IPS-NIHi7 (cell line): ENCODE measurements at regions not wholly inside any gene's neighbourhood (a gene's known extent, or its start where the extent isn't known, plus 50 kb on each side); places are given as distances from the start of the nearest gene placed in this dataset.

ENCODE experiments used
- DNase-seq: peaks from one replicate; pipeline ENCODE4 v3.0.0; 2012; ENCODE audit warnings: mixed read lengths; ENCODE audit errors: extremely low spot score

DNA sequence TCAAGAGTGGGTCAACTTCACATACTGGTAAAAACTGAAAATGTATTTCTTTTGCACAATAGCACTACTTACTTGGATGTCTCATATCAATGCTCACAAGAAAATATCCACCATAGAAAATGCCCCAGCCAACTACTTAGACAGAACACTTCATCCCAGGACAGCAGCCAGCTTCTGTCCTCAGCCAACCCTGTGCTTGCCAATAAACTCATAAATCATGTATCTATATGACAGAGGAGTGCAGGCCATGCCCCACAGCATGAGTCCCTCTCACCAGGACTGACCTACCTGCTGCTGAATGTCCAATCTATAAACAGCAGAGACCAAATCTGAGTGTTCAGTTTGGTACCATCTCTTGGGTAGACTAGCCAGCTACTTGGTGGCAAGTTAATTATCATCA, 179.3 kb downstream of the OMA1 start:
- no peak for DNase-seq

DNA sequence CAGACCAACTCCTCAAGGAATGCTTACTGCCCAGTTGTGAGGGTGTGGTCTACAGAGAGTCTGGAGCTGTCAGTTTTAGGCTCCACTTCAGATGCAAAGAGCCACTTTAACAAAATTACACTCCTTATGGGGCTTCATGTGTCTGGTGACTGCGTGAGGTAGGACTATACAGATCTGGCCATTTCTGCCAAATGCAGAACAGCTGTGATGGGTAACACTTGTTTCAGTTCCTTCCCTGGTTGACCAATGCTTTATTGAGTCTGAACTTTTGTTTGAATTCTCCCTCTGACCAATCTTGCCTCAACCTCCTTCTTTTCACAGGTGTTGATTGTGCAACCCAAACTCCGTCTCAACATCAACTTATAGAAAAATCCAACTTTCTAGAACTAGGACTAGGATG, 181.2 kb downstream of the OMA1 start:
- no peak for DNase-seq

DNA sequence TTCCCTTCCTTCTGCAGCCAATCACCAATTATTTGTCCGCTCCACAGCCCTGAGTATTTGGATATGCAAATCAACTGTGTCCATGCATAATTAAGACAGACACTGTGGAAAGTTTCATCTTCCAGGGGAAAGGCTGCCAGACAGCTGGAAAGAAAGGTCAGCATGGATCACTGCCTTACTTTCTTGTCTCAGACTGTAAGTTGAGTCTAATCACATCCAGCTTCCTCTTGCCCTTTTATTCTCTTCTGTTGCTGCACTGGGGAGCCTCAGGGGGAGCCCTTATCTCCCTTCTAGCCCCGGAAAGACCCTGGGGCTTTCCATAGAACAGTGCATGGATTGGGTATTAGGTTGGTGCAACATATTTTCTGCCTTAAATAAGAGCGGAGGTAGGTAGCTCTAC, 182.9 kb downstream of the OMA1 start:
- DNase-seq = no peak

DNA sequence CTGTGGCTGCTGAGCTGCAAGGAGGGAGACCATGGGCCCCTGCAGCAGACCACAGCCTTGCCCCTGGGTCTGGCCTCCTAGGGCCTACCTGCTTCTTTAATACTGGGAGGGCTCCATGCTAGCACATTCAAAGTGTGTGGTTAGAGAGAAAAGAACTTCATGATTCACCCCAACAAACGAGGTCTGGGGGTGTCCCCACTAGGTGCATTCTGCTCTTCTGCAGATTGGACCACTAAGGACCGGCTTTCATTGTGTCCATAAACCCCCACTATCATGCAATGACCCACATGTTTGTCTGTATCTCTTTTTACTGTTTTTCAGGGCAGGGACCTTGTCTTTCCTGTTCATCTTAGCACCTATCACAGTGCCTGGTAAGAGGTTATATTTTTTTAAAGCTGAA, 185.4 kb downstream of the OMA1 start:
- no peak for DNase-seq

DNA sequence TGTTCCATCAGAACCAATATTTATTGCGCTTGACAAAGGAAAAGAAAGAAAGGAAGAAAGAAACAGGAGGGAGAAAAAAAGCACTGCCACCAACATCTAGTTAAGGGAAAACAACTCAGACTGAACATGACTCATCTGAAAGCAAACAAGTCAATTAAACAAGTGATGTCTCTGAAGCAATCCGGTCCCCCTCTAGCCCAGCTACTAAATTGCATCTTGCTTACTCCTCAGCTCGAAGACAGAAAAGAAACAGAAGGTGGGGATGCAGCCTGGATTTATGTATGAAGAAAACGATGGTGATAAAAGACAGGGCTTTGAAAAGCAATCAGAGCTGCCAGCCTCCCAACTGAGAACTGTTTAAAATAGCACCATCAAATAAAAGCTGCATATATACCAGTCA, 188.2 kb downstream of the OMA1 start:
- DNase-seq = peak; percentile 23

DNA sequence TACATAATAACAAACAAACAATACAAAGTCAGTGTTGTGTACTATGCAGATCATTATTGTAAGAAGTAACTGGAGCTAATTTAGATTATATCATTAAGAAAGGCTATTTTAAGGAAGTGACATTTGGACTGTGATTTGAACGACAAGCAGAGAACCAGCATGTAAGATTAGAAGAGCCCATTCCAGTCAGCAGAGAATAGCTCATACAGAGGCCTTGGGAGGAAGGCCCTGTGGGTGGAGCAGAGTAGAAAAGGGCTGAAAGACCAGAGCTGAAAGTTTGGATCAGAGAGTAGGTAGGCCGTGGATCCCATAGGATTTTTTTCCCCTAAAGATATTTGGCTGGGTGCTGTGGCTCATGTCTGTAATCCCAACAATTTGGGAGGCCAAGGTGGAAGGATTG, 190.1 kb downstream of the OMA1 start:
- DNase-seq = no peak

DNA sequence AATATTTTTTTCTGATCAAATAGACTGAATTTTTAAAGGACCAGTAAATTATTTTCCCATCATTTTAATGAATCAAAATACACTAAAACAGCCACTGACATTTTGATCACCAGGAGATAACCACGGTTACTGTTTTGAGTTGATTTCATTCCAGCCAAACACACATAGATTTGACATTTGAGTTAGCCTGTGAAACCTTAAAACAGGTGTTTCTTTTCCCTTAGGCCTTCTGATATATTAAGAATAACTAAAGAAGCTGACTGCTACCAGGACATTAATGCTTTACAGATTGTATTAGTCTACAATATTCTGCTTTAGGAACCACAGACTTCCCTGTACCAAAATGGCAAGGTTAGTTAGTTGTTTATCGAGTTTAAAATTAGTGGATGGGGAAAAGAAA, 193.4 kb downstream of the OMA1 start:
- DNase-seq = no peak

DNA sequence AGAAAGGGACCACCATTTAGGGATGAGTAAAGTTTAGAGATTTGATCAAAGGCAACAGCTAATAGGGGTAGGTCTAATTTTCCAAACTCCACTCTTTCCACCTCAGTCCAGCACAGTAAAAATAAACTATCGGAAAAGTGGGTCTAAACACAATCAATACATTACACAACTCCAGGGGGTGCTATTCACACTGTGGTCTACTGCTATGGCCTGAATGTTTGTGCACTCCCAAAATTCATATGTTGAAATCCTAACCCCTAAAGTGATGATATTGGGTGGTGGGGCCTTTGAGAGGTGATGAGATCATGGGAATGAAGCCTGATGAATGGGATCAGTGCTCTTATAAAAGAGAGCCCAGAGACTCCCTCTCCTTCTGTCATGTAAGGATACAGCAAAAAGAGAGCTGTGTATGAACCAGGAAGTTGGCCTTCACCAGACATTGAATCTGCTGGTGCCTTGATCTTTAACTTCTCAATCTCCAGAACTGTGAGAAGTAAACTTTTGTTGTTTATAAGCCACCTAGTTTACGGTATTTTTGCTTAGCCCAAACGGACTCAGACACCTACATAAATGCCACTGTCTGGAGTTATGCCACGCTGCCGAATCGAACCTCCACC, 193.9 kb downstream of the OMA1 start:
- no peak for DNase-seq

DNA sequence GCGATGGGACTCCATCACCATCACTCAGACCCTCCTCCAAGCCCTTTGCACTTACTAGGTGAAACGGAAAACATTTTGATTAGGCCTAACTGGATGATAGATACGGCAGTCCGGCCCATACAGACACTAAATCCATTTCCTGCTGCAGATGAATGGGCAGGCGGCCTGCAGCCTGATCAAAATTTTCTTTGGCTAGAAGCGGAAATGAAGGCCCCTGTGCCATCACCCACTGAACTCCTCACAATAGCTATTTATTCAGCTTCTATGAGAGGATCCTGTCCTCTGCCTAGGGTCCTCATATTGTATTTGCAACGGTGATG, 200.5 kb downstream of the OMA1 start:
- DNase-seq = no peak

DNA sequence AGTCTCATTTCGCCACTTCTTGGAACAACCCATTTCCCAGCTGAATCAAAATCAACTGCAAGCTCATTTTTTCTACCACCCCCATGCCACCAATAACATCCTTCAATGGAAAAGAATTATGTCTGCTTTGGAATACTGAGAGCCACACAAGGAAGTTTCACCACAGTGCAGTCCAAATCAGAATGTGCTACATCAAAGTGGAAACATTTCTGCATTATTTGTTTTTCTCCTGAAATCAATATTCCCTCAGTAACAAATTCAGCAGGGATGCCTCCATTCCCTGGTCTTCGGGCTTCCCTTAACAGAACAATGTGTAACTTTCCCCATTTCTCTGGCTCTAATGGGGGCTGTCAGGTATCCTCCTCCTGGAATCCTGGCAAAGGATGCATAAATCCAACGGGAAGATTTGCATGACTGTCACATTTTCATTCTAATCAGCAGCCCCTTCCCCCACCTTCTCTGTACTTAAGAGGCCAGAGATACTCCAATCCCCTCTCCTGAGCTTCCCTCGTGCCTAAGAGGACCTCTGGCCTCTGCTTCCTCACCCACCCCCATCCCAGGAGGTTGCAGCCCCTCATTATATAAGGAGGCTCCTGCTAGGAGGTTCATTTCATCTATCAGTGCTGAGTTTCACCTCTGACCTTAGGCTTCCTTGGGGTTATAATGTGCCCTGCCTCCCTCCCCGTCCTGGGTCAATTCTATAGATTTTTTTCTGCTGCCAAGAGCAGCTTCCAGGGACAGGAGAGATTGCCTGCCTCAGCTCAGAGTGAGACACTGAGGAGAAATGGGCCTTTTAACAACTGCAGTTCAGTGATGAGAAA, 201.1 kb downstream of the OMA1 start:
- no peak for DNase-seq

DNA sequence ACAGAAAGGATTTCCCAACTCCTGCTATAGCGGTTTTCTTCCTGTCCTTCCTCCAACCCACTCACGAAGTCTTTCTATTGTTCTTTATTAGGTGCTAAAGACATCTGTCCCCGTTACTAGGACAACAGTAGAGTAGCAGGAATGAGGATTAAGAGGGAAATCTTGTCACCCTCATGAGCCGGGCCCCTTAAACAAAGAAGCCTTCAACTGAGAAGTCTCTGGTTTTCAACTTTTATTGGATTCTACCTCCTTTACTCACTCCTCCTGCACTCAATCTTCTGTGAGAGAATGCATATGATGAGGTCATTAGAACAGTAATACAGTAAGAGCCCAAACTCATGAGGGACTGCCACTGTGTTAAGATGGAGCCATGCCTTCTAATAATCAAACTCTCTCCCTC, 206.3 kb downstream of the OMA1 start:
- DNase-seq = no peak

DNA sequence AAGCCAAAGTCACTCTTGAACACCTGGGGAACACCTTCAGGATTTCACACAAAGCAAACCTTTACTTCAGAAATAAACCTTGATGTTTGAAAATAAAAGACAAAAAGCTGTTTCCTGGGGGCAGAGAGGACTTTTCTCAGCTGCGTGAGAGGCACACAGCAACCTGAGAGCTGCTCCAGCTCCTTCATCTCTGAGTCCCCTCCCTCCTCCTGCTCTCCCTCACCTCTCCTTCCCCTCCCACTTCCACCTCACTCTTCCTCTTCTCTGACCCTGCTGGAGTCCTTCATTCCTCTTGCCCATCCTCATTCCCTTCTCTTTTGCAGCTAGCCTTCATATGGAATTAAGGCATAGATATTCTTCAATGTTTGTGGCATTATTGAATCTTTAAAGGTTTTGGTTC, 208.4 kb downstream of the OMA1 start:
- peak; percentile 23 for DNase-seq

DNA sequence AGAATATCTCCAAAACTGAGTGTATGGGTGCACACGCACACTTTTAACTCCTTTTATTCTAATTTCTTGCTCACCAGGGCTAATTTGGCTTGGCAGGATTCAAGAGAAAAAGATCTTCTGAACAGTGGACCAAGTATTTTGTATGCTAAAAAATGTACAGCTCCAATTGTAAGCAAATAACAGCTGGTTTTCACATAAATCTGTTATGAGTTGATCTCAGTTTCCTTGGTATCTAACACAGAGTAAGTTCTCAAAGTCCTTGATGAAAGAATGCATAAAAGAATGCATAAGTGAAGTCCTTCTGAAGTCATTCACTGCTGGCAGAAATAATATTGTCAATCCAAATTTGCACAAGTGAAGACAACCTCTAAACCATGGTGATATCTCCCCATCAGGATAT, 213.0 kb downstream of the OMA1 start:
- DNase-seq = no peak

DNA sequence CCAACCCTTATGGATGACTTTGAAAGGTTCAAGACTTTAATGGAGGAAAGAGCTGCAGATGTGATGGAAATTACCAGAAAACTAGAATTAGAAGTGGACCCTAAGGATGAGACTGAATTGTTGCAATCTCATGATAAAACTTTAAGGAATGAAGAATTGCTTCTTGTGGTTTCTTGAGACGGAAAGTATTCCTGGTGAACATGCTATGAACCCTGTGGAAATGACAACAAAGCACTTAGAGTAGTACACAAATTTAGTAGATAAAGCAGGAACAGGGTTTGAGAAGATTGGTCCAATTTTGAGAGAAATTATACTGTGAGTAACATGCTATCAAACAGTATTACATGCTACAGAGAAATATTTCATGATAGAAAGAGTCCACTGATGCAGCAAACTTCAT, 215.4 kb downstream of the OMA1 start:
- no peak for DNase-seq

DNA sequence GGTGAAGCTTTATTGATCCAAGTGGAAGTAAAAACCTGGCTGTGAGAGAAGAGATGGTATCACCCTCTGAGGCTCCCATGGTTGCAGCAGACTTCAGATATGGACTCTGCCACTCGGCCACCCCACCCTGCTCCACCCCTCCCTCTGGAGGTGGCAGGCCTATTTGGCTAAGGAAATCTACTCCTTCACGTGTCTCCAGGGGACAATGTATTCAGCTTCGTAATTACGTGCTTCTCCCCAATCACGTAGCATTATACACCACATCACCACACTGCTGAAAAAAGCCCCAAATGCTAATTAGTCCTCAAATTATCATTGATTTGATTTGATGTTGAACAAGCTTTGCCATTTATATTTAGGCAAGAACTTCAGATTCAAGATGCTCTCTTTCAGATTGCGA, 220.7 kb downstream of the OMA1 start:
- DNase-seq = peak; percentile 35

DNA sequence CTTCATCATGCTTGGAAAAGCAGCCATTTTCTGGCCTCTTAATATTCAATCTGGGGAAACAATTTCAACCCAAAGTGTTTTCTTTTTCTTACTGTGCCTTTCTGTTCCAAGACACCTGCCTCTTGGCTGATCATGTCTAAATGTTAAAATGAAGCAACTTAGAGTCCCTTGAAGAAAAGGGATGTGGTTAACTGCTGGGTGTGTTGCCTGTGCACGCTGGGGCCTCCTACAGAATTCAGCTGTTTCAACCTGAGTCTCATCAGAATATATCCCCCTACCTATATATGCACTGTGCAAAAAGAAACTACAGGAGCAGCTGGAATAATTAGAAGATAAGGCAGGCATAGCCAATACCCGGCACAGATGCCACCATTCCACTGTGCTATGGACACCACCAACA, 222.0 kb downstream of the OMA1 start:
- no peak for DNase-seq

DNA sequence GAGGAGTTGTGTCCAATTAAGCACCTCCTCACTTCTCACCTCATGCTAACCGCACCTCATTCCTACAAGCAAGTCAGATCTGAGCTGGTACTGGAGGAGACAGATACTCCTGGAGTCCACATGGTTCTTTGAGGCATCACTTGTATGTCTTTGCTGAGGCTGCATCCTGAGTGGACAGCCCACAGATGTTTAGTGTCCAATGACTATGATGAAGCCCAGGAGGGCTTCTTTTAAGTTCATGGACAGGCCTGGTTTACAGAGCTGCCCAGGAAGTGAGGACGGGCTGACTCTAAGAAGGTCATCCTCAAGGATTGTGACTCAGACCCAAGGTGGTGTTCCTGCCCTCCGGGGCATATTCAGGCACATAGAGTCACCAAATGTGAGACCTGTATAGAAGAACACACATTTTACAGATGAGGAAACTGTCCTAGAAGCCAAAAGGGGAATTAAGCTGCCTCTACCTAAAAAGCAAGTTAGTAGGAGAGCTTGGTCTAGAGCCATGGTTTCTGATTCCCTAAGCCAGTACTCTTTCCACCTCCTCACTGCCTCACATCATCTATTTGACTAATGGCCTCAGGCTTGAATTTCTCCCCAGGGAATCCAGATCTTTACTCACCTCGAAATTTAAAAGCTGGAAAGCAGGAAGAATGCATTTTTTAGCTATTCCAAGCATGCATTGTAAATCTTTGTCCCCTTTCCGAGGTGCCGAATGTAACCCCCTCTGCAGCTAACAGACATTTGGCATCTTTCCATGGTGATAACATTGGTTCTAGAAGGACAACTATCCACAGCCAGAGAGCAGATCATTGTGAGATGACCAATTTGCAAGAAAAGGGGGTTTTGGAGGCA, 228.1 kb downstream of the OMA1 start:
- DNase-seq = no peak

DNA sequence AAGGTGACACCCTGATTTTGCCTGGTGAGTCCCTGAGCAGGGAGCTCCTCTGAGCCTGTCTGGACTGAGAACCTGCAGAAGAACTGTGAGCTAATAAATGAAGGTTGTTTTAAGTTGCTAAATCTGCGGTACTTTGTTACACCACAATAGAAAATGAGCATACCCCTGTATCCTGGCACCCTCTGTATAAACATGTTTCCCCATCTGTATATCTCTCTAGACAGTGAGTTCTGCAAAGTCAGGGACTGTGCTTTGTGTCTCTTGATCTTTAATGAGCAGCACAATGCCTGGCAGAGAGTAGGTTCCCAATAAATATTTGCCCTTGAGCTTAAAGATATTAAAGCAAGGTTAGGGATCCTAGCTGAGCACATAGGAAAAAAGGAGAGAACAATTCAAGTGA, 228.8 kb downstream of the OMA1 start:
- DNase-seq = no peak

DNA sequence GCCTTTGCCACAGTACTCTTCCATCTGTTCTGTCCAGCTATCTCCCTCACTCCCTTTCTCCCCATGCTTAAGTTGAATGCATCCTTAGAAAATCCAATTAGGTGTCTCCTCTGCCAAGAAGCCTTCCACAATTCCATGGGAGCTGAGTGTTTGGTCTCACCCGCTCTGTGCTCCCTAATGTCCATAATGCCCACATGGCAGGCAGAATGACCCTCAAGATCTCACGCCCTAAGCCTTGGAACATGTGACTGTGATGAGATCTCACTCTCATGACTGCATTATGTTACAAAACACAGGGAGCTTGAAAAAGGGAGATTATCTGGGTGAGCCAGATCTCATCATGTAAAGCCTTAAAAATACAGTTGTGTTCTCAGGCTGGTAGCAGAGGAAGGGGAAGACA, 229.4 kb downstream of the OMA1 start:
- DNase-seq = no peak

DNA sequence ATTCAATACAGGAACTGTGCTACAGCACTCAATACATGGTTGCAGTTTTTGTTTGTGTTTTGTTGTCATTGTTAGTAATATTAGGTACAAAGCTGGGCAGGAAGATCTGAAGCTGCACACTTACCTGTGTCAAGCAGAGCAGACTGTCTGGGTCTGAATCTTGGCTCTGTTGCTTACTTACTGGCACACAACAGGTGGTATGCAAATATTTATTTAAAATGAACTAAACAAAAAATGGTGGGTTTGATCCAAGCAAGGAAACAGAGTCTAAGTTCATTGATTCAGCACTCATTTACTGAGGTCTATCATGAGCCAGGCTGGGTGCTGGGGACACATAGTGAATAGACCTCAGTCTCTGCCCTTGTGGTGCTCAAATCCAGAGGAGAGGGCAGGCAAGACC, 230.4 kb downstream of the OMA1 start:
- DNase-seq = no peak

DNA sequence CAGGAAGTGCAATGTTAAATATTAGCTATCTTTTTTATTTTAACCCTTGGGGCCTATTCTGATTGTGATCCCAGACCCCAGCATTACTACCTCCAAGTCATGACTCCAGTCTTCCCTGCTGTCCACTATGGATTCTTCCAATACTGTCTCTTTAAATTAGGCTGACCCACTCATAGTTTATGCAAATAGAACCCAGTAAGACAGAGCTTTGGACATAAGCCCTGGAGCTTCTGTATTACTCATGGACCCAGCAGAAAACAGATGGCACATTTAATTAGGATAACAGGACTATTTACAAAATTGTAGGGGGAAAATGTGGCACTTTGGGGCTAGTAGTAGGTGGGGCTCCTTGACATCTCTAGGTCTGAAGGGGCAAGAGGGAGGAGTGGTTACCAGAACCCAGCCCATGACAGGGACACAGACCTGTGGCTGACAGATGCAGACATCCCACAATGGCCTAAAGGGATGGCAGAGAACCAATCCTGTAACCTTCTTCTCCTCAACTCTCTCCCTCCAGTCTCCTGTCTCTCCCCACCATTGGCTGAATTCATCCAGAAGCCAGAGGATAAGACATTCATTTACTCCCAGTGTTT, 233.5 kb downstream of the OMA1 start:
- no peak for DNase-seq

DNA sequence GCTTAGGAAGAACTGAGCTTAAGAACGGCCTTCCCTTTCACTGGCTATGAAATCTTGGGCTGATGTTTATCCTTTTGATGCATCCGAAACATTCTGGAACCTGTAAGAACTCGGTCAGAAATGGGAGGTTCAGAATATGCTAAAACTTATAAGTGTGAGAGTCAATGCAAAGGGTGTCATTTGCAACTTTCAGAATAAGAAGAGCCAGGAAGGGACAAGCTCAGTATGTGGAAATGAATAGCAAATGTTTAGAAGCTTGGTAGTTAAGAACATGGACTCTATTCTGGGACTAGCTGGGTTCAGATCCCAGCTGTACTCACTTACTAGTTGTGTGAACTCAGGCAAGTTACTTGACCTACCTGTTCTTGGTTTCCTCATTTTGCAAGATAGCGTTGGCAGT, 234.1 kb downstream of the OMA1 start:
- no peak for DNase-seq

DNA sequence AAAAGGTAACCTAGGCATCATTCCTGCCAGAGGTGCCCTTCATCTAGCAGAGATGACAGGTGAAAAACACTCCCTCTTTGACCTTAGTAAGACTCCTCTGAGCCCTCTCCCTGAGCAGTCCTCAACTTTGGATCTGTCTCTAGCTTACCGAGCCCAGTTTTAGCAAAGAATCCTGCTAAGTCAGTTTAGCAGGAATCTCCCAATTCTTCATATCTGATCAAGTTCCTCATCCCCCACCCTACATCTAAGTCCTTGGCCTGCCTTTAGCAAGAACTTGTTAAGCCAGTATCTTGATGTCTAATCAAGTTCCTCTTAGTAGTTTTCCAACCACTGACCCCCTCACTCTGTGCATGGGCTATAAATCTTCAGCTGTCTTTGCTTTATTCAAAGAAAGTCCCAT, 235.6 kb downstream of the OMA1 start:
- DNase-seq = no peak
